Mucosa of descending colon (tissue), 3 donors: ENCODE measurements at regions not wholly inside any gene's neighbourhood (a gene's known extent, or its start where the extent isn't known, plus 50 kb on each side); places are given as distances from the start of the nearest gene placed in this dataset.

ENCODE experiments used
- ATAC-seq: fragments of 200-7000 bp; cut with Tn5 transposase; one replicate; pipeline ENCODE4 v1.9.1; 2020; ENCODE audit warnings: mild to moderate bottlenecking, moderate library complexity
- DNase-seq, 3 donors: peaks; one replicate each; pipeline ENCODE4 v3.0.0-alpha.2; 2020
- H3K36me3 ChIP-seq: fragments of 200-600 bp; one replicate; pipeline ENCODE4 v1.8.0; 2021; ENCODE audit warnings: low read depth, mild to moderate bottlenecking
- H3K4me1 ChIP-seq: fragments of 200-600 bp; one replicate; pipeline ENCODE4 v1.8.0; 2021; ENCODE audit warnings: low read depth, mild to moderate bottlenecking
- H3K4me3 ChIP-seq: fragments of 200-600 bp; one replicate; pipeline ENCODE4 v1.8.0; 2021; ENCODE audit warnings: mild to moderate bottlenecking
- H3K9me3 ChIP-seq: fragments of 200-600 bp; one replicate; pipeline ENCODE4 v1.8.0; 2021; ENCODE audit warnings: mild to moderate bottlenecking
- CTCF ChIP-seq: fragments of 200-600 bp; IDR thresholded peaks from one replicate; pipeline ENCODE4 v1.8.0; 2022; ENCODE audit warnings: antibody characterized with exemption, mild to moderate bottlenecking
- intact Hi-C, 2 donors: fragments of 100-400 bp; cut with DNase I in 1 of 2; cut with micrococcal nuclease in 1 of 2; formaldehyde crosslinking; loops; one replicate each; pipeline versions ENCODE4 v1.11.0 to v1.11.1; 2022; cut with DNase I, micrococcal nuclease
- donor health status: DM: no; HTN: no; CAD: no; lungs with moderate emphysema.
- donor health status: DM: no; HTN: no; CAD: no.
- donor health status: DM: no; HTN: yes; CAD: no.

GRCh38 chr11:88231894-88232482 lies 56.7 kb upstream of the RAB38 start:
- intact Hi-C loops = no loop called here
- Histone ChIP-seq H3K36me3 (no peaks in the 10 kb centered on the region), H3K4me3 (no peak overlapping the region), H3K9me3 (peaks cover 23% of the 10 kb centered on the region), H3K4me1 (no peaks in the 10 kb centered on the region)
- peak in 1 of 3 donors; percentile 35 for DNase-seq
- TF ChIP-seq CTCF = no peak
- ATAC-seq = peak; percentile 62

- intact Hi-C loops = no loop called here
- Histone ChIP-seq H3K36me3 (no peaks in the 10 kb centered on the region), H3K4me3 (no peak overlapping the region), H3K9me3 (peaks cover 35% of the 10 kb centered on the region), H3K4me1 (no peaks in the 10 kb centered on the region)
- no peak for TF ChIP-seq CTCF
- ATAC-seq (no peak), DNase-seq (no peak)
Observed at GRCh38 chr11:88229303-88229702, 54.1 kb upstream of the RAB38 start.
